ENCODE measurements at regions not wholly inside any gene's neighbourhood (a gene's known extent, or its start where the extent isn't known, plus 50 kb on each side); places are given as distances from the start of the nearest gene placed in this dataset.
A peak's percentile ranks its signal among the peaks of the same experiment; 100 is the strongest.

- TF ChIP-seq CTCF (IDR thresholded peaks at IDR 0.05) (no peak), POLR2A (IDR thresholded peaks at IDR 0.05) (no peak), EP300 (IDR thresholded peaks at IDR 0.05) (no peak), POLR2AphosphoS5 (IDR thresholded peaks at IDR 0.05) (no peak)
- WGBS, 5 donors = 68 to 85% (median 73%) methylated on average over 4 of the region's 4 CpGs
- Histone ChIP-seq H3K27me3 (no peaks in the 10 kb centered on the region), H3K4me1 (peaks cover 0 to 20% (median 10%) of the 10 kb centered on the region in 4 donors), H3K4me3 (no peak overlapping the region), H3K9me3 (peaks cover 0 to 5% (median 0%) of the 10 kb centered on the region in 4 donors), H3K27ac (no peak overlapping the region), H3K36me3 (no peaks in the 10 kb centered on the region)
- no peak for DNase-seq
- intact Hi-C loops (cut with DNase I; ENCODE audit: low total_unique reads) = no loop called here
Measured at GRCh38 chr2:217742276-217742675, 260.5 kb downstream of the TNS1 start.

- intact Hi-C loops (cut with DNase I; ENCODE audit: low total_unique reads) = no loop called here
- DNase-seq = no peak
- peak overlapping the region in 3 of 5 donors; percentile 52 to 58 (median 54) for H3K27ac ChIP-seq
- TF ChIP-seq POLR2A (IDR thresholded peaks at IDR 0.05) = no peak
- TF ChIP-seq EP300 (IDR thresholded peaks at IDR 0.05) = no peak
- TF ChIP-seq CTCF (IDR thresholded peaks at IDR 0.05) = no peak
- TF ChIP-seq POLR2AphosphoS5 (IDR thresholded peaks at IDR 0.05) = no peak
- no peaks in the 10 kb centered on the region for H3K36me3 ChIP-seq
- peaks cover 0 to 5% (median 0%) of the 10 kb centered on the region in 4 donors for H3K9me3 ChIP-seq
- no peak overlapping the region for H3K4me3 ChIP-seq
- H3K4me1 ChIP-seq = peaks cover 0 to 20% (median 10%) of the 10 kb centered on the region in 4 donors
- WGBS, 5 donors = 83 to 95% (median 93%) methylated on average over 6 of the region's 6 CpGs
- H3K27me3 ChIP-seq = no peaks in the 10 kb centered on the region
Measured at GRCh38 chr2:217741381-217741955, 261.3 kb downstream of the TNS1 start.

GRCh38 chr2:217740756-217741155, 262.0 kb downstream of the TNS1 start:
- DNase-seq = no peak
- WGBS, 5 donors = 66 to 81% (median 76%) methylated on average over 6 of the region's 6 CpGs
- Histone ChIP-seq H3K27ac (peak overlapping the region in 4 of 5 donors; percentile 10 to 58 (median 53)), H3K27me3 (no peaks in the 10 kb centered on the region), H3K4me3 (no peak overlapping the region), H3K36me3 (no peaks in the 10 kb centered on the region), H3K4me1 (peaks cover 0 to 26% (median 10%) of the 10 kb centered on the region in 4 donors), H3K9me3 (peaks cover 0 to 5% (median 0%) of the 10 kb centered on the region in 4 donors)
- TF ChIP-seq POLR2AphosphoS5 (IDR thresholded peaks at IDR 0.05) = no peak
- TF ChIP-seq CTCF (IDR thresholded peaks at IDR 0.05) = no peak
- no peak for TF ChIP-seq EP300 (IDR thresholded peaks at IDR 0.05)
- TF ChIP-seq POLR2A (IDR thresholded peaks at IDR 0.05) = no peak
- intact Hi-C loops (cut with DNase I; ENCODE audit: low total_unique reads) = no loop called here

GRCh38 chr2:217740178-217740577, 262.6 kb downstream of the TNS1 start:
- 48 to 71% (median 52%) methylated on average over 4 of the region's 4 CpGs for WGBS, 5 donors
- TF ChIP-seq POLR2A (IDR thresholded peaks at IDR 0.05) (no peak), EP300 (IDR thresholded peaks at IDR 0.05) (no peak), POLR2AphosphoS5 (IDR thresholded peaks at IDR 0.05) (no peak), CTCF (IDR thresholded peaks at IDR 0.05) (no peak)
- no peak for DNase-seq
- Histone ChIP-seq H3K4me3 (no peak overlapping the region), H3K9me3 (peaks cover 0 to 1% (median 0%) of the 10 kb centered on the region in 4 donors), H3K27ac (peak overlapping the region in 4 of 5 donors; percentile 10 to 58 (median 53)), H3K27me3 (no peaks in the 10 kb centered on the region), H3K4me1 (peaks cover 0 to 26% (median 10%) of the 10 kb centered on the region in 4 donors), H3K36me3 (no peaks in the 10 kb centered on the region)
- intact Hi-C loops (cut with DNase I; ENCODE audit: low total_unique reads) = no loop called here
